OCI-LY3 (cell line): ENCODE measurements at regions not wholly inside any gene's neighbourhood (a gene's known extent, or its start where the extent isn't known, plus 50 kb on each side); places are given as distances from the start of the nearest gene placed in this dataset.

ENCODE experiments used
- H2AFZ ChIP-seq: fragments of 200-600, 300-600 bp; shearing (Covaris generic); 2 replicates; pipeline ENCODE4 v1.6.0; 2014; ENCODE audit warnings: antibody characterized with exemption, low read depth, low read length
- H3K27ac ChIP-seq: fragments of 200-600, 300-600 bp; sonication (generic); 2 replicates; pipeline ENCODE4 v1.5.1; 2014; ENCODE audit warnings: mild to moderate bottlenecking, low read length, moderate library complexity, mixed read lengths
- H3K27me3 ChIP-seq: fragments of 200-600, 300-600 bp; sonication (generic); 2 replicates; pipeline ENCODE4 v1.6.1; 2014; ENCODE audit warnings: low read depth, low read length, mixed read lengths
- H3K36me3 ChIP-seq: fragments of 200-600, 300-600 bp; sonication (generic); replicated peaks from 2 replicates; pipeline ENCODE3; 2014; ENCODE audit warnings: low read depth, low read length, mixed read lengths
- H3K4me1 ChIP-seq: fragments of 300-600, 200-600 bp; sonication (generic); 2 replicates; pipeline ENCODE4 v1.6.1; 2014; ENCODE audit warnings: low read length, mixed read lengths
- H3K4me2 ChIP-seq: fragments of 200-600, 300-600 bp; sonication (generic); 2 replicates; pipeline ENCODE4 v1.6.1; 2014; ENCODE audit warnings: low read length, mixed read lengths
- H3K4me3 ChIP-seq: fragments of 300-600, 200-600 bp; sonication (generic); 2 replicates; pipeline ENCODE4 v1.5.1; 2014; ENCODE audit warnings: antibody characterized with exemption, mild to moderate bottlenecking, low read length, moderate library complexity
- H3K79me2 ChIP-seq: fragments of 300-600, 200-600 bp; shearing (Covaris generic); 2 replicates; pipeline ENCODE4 v1.6.1; 2014; ENCODE audit warnings: mild to moderate bottlenecking, low read length, mixed read lengths
- H3K9ac ChIP-seq: fragments of 300-600, 200-600 bp; shearing (Covaris generic); 2 replicates; pipeline ENCODE4 v1.6.0; 2014; ENCODE audit warnings: mild to moderate bottlenecking, low read length, moderate library complexity
- H3K9me3 ChIP-seq: fragments of 200-600, 300-600 bp; shearing (Covaris generic); 2 replicates; pipeline ENCODE4 v1.6.1; 2014; ENCODE audit warnings: low read length, mixed read lengths; ENCODE audit not compliant: insufficient read depth
- H4K20me1 ChIP-seq: fragments of 200-600, 300-600 bp; sonication (generic); 2 replicates; pipeline ENCODE4 v1.6.1; 2016; ENCODE audit warnings: low read length, mixed read lengths; ENCODE audit not compliant: insufficient read depth
- CTCF ChIP-seq: fragments of 200-600, 300-600 bp; sonication (generic); IDR thresholded peaks from 2 replicates; pipeline ENCODE4 v1.5.1; 2014; ENCODE audit warnings: antibody characterized with exemption, low read length, low read depth
- EZH2phosphoT487 ChIP-seq: fragments of 200-600 bp; shearing (Covaris generic); IDR thresholded peaks from 2 replicates; pipeline ENCODE4 v1.6.1; 2018; ENCODE audit warnings: antibody characterized with exemption, mixed run types, low read depth

GRCh38 chr10:118439824-118440223, 97.7 kb upstream of the FAM204A start:
- H3K27me3 ChIP-seq: 0 out of 2 replicates have a peak, but pooled peaks cover 2% of the 10 kb centered on the region
- no peak overlapping the region for H3K27ac ChIP-seq
- H3K4me3 ChIP-seq: no peak overlapping the region
- H3K4me1 ChIP-seq: 0 out of 2 replicates have a peak, but pooled peaks cover 5% of the 10 kb centered on the region
- 0 out of 2 replicates have a peak overlapping the region, but pooled peaks have one; percentile 9 for H3K4me2 ChIP-seq
- no peaks in the 10 kb centered on the region for H4K20me1 ChIP-seq
- H3K9ac ChIP-seq: no peak overlapping the region
- TF ChIP-seq EZH2phosphoT487: no peak
- TF ChIP-seq CTCF: no peak
- no peak overlapping the region for H2AFZ ChIP-seq
- no peaks in the 10 kb centered on the region for H3K9me3 ChIP-seq
- no peaks in the 10 kb centered on the region for H3K79me2 ChIP-seq
- no peaks in the 10 kb centered on the region for H3K36me3 ChIP-seq

- Histone ChIP-seq H3K9me3 (no peaks in the 10 kb centered on the region), H2AFZ (no peak overlapping the region), H3K4me3 (no peak overlapping the region), H4K20me1 (no peaks in the 10 kb centered on the region), H3K27ac (no peak overlapping the region), H3K27me3 (no peaks in the 10 kb centered on the region), H3K4me2 (no peak overlapping the region), H3K36me3 (no peaks in the 10 kb centered on the region), H3K79me2 (no peaks in the 10 kb centered on the region), H3K9ac (no peak overlapping the region), H3K4me1 (0 out of 2 replicates have a peak, but pooled peaks cover 5% of the 10 kb centered on the region)
- TF ChIP-seq CTCF: no peak
- TF ChIP-seq EZH2phosphoT487: no peak
Measured at GRCh38 chr10:118436742-118437141, 94.6 kb upstream of the FAM204A start.

GRCh38 chr10:118430190-118430589, 88.1 kb upstream of the FAM204A start:
- TF ChIP-seq EZH2phosphoT487 (no peak), CTCF (no peak)
- Histone ChIP-seq H3K4me1 (no peaks in the 10 kb centered on the region), H3K4me2 (no peak overlapping the region), H2AFZ (no peak overlapping the region), H3K27me3 (no peaks in the 10 kb centered on the region), H3K79me2 (no peaks in the 10 kb centered on the region), H3K27ac (no peak overlapping the region), H3K4me3 (no peak overlapping the region), H3K9ac (no peak overlapping the region), H3K36me3 (no peaks in the 10 kb centered on the region), H3K9me3 (no peaks in the 10 kb centered on the region), H4K20me1 (no peaks in the 10 kb centered on the region)

GRCh38 chr10:118423800-118424442, 81.8 kb upstream of the FAM204A start:
- Histone ChIP-seq H3K9ac (no peak overlapping the region), H3K27ac (no peak overlapping the region), H4K20me1 (no peaks in the 10 kb centered on the region), H3K9me3 (no peaks in the 10 kb centered on the region), H3K4me3 (no peak overlapping the region), H3K27me3 (no peaks in the 10 kb centered on the region), H3K4me2 (peak overlapping the region; percentile 24), H3K79me2 (no peaks in the 10 kb centered on the region), H3K36me3 (no peaks in the 10 kb centered on the region), H3K4me1 (no peaks in the 10 kb centered on the region), H2AFZ (no peak overlapping the region)
- no peak for TF ChIP-seq EZH2phosphoT487
- peak; percentile 58 for TF ChIP-seq CTCF
